Astrocyte (in vitro differentiated cells and primary cell): ENCODE measurements at regions not wholly inside any gene's neighbourhood (a gene's known extent, or its start where the extent isn't known, plus 50 kb on each side); places are given as distances from the start of the nearest gene placed in this dataset.

Experiments
- EZH2 ChIP-seq: IDR thresholded peaks from 2 replicates; pipeline ENCODE4 v1.6.1; 2012; ENCODE audit warnings: mild to moderate bottlenecking, low read length, inconsistent platforms; ENCODE audit not compliant: insufficient read depth
- TF ChIP-seq, protein P1 (sequence below): IDR thresholded peaks from 2 replicates; pipeline ENCODE4 v1.5.1; 2011; ENCODE audit warnings: low read depth, mild to moderate bottlenecking, inconsistent platforms, low read length, moderate library complexity; ENCODE audit not compliant: insufficient read depth

DNA sequence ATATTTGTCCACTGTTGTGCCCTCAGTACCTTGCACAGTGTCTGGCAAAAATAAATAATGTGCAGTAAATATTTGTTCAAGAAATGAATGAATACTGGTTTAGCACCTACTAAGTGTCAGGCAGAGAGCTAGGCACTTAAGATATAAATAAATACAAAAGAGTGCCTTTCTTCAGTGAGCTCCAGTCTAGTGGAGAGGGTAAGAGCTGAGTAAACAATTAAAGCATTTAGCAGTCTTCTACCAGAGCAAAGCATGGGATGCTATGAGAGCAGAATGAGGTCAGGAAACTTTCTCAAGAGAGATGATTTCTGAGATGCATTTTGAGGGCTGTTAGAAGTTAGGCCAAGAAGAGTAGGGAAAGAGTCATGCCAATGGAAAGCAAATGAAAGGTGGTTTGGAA, 314.7 kb downstream of the DSC3 start:
- TF ChIP-seq, protein P1, sequence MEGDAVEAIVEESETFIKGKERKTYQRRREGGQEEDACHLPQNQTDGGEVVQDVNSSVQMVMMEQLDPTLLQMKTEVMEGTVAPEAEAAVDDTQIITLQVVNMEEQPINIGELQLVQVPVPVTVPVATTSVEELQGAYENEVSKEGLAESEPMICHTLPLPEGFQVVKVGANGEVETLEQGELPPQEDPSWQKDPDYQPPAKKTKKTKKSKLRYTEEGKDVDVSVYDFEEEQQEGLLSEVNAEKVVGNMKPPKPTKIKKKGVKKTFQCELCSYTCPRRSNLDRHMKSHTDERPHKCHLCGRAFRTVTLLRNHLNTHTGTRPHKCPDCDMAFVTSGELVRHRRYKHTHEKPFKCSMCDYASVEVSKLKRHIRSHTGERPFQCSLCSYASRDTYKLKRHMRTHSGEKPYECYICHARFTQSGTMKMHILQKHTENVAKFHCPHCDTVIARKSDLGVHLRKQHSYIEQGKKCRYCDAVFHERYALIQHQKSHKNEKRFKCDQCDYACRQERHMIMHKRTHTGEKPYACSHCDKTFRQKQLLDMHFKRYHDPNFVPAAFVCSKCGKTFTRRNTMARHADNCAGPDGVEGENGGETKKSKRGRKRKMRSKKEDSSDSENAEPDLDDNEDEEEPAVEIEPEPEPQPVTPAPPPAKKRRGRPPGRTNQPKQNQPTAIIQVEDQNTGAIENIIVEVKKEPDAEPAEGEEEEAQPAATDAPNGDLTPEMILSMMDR, result no peak
- no peak for TF ChIP-seq EZH2
